22Rv1 (cell line): ENCODE measurements at regions not wholly inside any gene's neighbourhood (a gene's known extent, or its start where the extent isn't known, plus 50 kb on each side); places are given as distances from the start of the nearest gene placed in this dataset.

Source experiments
- H3K27ac ChIP-seq: fragments of 450-650 bp; 2 replicates; pipeline ENCODE4 v1.5.1; 2017
- ZFX ChIP-seq: fragments of 450-650 bp; IDR thresholded peaks from 2 replicates; pipeline ENCODE4 v1.6.1; 2017; ENCODE audit warnings: antibody characterized with exemption, borderline replicate concordance
- TF ChIP-seq, protein P1 (sequence below): fragments of 450-650 bp; IDR thresholded peaks from 2 replicates; pipeline ENCODE4 v1.5.1; 2017; ENCODE audit warnings: mild to moderate bottlenecking

- no peak overlapping the region for H3K27ac ChIP-seq
- TF ChIP-seq, protein P1, sequence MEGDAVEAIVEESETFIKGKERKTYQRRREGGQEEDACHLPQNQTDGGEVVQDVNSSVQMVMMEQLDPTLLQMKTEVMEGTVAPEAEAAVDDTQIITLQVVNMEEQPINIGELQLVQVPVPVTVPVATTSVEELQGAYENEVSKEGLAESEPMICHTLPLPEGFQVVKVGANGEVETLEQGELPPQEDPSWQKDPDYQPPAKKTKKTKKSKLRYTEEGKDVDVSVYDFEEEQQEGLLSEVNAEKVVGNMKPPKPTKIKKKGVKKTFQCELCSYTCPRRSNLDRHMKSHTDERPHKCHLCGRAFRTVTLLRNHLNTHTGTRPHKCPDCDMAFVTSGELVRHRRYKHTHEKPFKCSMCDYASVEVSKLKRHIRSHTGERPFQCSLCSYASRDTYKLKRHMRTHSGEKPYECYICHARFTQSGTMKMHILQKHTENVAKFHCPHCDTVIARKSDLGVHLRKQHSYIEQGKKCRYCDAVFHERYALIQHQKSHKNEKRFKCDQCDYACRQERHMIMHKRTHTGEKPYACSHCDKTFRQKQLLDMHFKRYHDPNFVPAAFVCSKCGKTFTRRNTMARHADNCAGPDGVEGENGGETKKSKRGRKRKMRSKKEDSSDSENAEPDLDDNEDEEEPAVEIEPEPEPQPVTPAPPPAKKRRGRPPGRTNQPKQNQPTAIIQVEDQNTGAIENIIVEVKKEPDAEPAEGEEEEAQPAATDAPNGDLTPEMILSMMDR, result no peak
- no peak for TF ChIP-seq ZFX
Observed at GRCh38 chr4:19958848-19959247, 292.9 kb upstream of the SLIT2 start.

DNA sequence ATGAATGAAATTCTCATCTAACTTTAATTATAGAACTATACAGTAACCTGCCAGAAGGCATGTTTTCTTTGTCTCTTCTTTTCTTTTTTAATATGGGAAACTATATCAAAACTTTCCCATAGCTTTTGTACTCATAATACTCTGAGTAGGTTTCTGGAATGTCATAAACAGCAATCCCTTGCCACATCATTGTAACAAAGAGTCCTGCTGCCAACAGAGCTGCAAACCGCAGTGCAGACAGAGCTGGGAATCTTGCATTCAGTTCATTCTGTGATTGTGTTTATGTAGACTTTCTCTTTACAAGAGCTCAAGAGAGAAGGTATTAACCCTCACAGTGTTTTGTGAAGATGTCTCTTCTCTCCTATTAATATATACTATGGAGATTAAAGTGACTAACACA lies 304.4 kb upstream of the SLIT2 start:
- no peak overlapping the region for H3K27ac ChIP-seq
- TF ChIP-seq ZFX, result no peak

DNA sequence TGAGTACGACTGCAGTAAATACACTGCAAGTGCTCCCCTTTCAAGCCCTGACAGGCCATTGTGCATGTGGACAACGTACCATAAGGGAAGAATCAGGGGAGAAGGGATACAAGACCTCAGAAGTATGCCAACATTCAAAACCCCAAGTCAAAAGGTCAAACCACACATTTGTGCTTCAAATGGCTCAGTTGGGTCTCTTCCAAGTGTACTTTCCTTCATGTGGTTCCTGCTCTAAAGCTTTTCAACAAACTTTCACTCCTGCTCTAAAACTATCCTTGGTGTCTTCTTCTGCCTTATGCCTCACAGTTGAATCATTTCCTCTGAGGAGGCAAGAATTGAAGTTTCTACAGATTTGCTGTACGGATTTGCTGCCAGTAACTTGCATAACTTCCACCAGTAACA lies 305.7 kb upstream of the SLIT2 start:
- TF ChIP-seq ZFX, result no peak
- TF ChIP-seq, protein P1, result no peak
- no peak overlapping the region for H3K27ac ChIP-seq

DNA sequence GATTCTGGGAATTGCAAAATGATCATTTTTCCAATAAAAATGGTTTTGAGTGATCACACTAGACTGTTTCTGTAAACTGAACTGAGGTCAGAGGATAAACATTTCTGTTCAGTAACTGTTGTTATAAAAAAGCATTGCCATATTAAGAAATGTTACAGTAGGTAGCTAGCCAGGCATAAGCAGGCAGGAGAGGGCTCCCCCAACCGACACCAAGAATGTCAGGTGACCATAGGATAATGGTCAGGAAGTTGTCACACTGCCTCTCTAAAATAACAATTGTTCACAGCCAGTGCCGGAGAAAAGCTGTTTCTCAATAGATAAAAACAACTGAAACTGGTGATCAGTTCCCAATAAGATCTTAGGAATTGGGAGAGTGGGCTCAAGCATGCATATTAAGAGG lies 306.2 kb upstream of the SLIT2 start:
- TF ChIP-seq ZFX, result no peak
- TF ChIP-seq, protein P1, result no peak
- no peak overlapping the region for H3K27ac ChIP-seq

GRCh38 chr4:19944806-19945205 lies 306.9 kb upstream of the SLIT2 start:
- TF ChIP-seq ZFX, result no peak
- TF ChIP-seq, protein P1, result no peak
- no peak overlapping the region for H3K27ac ChIP-seq

DNA sequence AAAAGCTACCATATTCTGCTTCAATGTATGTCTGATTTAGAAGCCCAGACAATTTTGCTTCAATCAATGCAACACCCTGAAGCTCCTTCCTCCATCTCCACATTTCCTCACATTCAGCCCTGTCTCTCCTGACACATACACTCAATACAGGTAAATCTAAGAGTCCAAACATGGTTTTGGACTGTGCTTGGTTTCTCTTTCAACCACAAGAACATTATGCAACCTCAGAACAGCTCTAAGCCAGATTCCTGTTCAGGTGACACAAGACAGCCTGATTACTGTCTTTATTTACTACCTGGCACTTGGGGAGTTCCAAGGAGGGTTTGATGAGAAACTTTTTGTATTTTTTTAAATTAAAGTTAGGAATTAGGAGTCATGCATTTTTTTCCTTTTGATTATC lies 307.5 kb upstream of the SLIT2 start:
- TF ChIP-seq, protein P1, result no peak
- TF ChIP-seq ZFX, result no peak

GRCh38 chr4:19941434-19941833 lies 310.3 kb upstream of the SLIT2 start:
- no peak overlapping the region for H3K27ac ChIP-seq
- TF ChIP-seq ZFX, result no peak

More for the DNA sequence above, 307.5 kb upstream of the SLIT2 start:
- no peak overlapping the region for H3K27ac ChIP-seq

DNA sequence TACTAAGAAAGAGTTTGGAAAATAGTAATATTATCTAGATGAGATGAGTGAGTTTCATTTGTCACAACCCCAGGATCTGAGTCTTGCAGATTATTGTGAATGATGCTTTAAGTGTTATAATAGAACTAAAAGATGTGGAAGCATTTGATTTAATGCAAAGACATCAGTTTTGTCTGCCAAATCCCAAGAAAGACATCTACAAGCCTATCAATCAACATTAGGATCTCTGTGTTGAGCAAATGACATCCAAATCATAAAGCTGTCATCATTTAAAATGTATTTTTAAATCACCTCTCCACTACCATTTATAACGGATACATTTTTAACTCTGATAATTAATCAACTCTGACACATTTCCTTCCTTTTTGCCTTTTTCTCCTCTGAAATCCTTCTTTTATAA lies 310.8 kb upstream of the SLIT2 start:
- TF ChIP-seq ZFX, result no peak
- TF ChIP-seq, protein P1, result no peak
- no peak overlapping the region for H3K27ac ChIP-seq
